HG03196 (cell line): ENCODE measurements at regions not wholly inside any gene's neighbourhood (a gene's known extent, or its start where the extent isn't known, plus 50 kb on each side); places are given as distances from the start of the nearest gene placed in this dataset.

ENCODE experiments used
- ATAC-seq: cut with Tn5 transposase; IDR thresholded peaks from one replicate; pipeline ENCODE4 v1.9.1; 2021; ENCODE audit not compliant: unreplicated experiment

GRCh38 chr11:98564233-98564632 is 456.5 kb upstream of the CNTN5 start:
- no peak for ATAC-seq

GRCh38 chr11:98564881-98565280 is 455.9 kb upstream of the CNTN5 start:
- ATAC-seq, result no peak

GRCh38 chr11:98565311-98565710 is 455.4 kb upstream of the CNTN5 start:
- no peak for ATAC-seq

GRCh38 chr11:98566978-98567377 is 453.8 kb upstream of the CNTN5 start:
- no peak for ATAC-seq

GRCh38 chr11:98568013-98568412 is 452.7 kb upstream of the CNTN5 start:
- no peak for ATAC-seq

GRCh38 chr11:98572941-98573340 is 447.8 kb upstream of the CNTN5 start:
- ATAC-seq, result no peak

- no peak for ATAC-seq
These were observed 432.9 kb upstream of the CNTN5 start for GRCh38 chr11:98587884-98588283.

GRCh38 chr11:98589967-98590366 is 430.8 kb upstream of the CNTN5 start:
- ATAC-seq, result no peak

GRCh38 chr11:98600103-98600502 is 420.6 kb upstream of the CNTN5 start:
- ATAC-seq, result no peak

- ATAC-seq, result no peak
These were observed 419.7 kb upstream of the CNTN5 start for GRCh38 chr11:98600786-98601773.

GRCh38 chr11:98616098-98616655 is 404.6 kb upstream of the CNTN5 start:
- no peak for ATAC-seq

- no peak for ATAC-seq
These were observed 399.0 kb upstream of the CNTN5 start for GRCh38 chr11:98621767-98622166.

- no peak for ATAC-seq
These were observed 395.2 kb upstream of the CNTN5 start for GRCh38 chr11:98625526-98625925.

GRCh38 chr11:98630736-98631135 is 390.0 kb upstream of the CNTN5 start:
- ATAC-seq, result no peak

- ATAC-seq, result no peak
These were observed 363.0 kb upstream of the CNTN5 start for GRCh38 chr11:98657711-98658110.

- ATAC-seq, result no peak
These were observed 361.3 kb upstream of the CNTN5 start for GRCh38 chr11:98659431-98659830.

GRCh38 chr11:98674390-98674789 is 346.4 kb upstream of the CNTN5 start:
- no peak for ATAC-seq

- no peak for ATAC-seq
These were observed 341.1 kb upstream of the CNTN5 start for GRCh38 chr11:98679673-98680072.

GRCh38 chr11:98701541-98701940 is 319.2 kb upstream of the CNTN5 start:
- ATAC-seq, result no peak

- no peak for ATAC-seq
These were observed 316.8 kb upstream of the CNTN5 start for GRCh38 chr11:98703779-98704556.

GRCh38 chr11:98710026-98710425 is 310.7 kb upstream of the CNTN5 start:
- ATAC-seq, result no peak

- ATAC-seq, result no peak
These were observed 309.8 kb upstream of the CNTN5 start for GRCh38 chr11:98710986-98711385.
